ENCODE measurements at regions not wholly inside any gene's neighbourhood (a gene's known extent, or its start where the extent isn't known, plus 50 kb on each side); places are given as distances from the start of the nearest gene placed in this dataset.

DNA sequence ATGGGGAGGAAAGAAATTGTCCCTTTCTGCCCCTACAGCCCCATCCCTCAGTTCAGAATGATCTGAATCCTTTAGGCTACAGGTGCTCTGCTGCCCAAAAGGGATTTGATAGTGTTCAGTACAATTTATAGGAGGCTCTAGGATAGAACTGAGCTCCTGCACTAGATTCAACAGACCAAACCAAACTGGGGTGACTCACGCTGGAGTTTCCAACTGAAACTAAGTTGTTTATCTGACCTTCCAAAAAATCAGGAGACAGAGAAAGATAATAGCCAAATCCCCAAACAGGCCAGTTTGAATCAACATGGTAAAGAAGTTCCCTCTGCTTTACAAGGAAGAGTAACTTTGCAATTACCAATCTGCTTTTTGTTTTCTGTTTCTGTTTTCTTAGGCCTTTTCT, 72.7 kb upstream of the MBOAT2 start:
- H3K4me1 ChIP-seq (ENCODE audit: insufficient read depth, low read length), result no peaks in the 10 kb centered on the region
- H4K20me1 ChIP-seq (ENCODE audit: insufficient read depth, low read length), result no peaks in the 10 kb centered on the region
- no peak for FAIRE-seq
- ChIA-PET CTCF (ENCODE audit: low intra/inter-chr PET ratio, low total read pairs) (no interaction called here), POLR2A (no interaction called here)
- intact Hi-C loops (cut with micrococcal nuclease; ENCODE audit: unreplicated experiment), result no loop called here
- H3K9me3 ChIP-seq (ENCODE audit: low read length), result no peaks in the 10 kb centered on the region
- no peaks in the 10 kb centered on the region for H3K79me2 ChIP-seq (ENCODE audit: insufficient read depth, low read length)
- TF ChIP-seq ZNF768 (CRISPR knock-in tag; IDR thresholded peaks at IDR 0.05) (no peak), HMGXB4 (CRISPR knock-in tag; IDR thresholded peaks at IDR 0.05; ENCODE audit: borderline replicate concordance in 1 of 2, low read depth in 1 of 2) (no peak), SRF (IDR thresholded peaks at IDR 0.05; ENCODE audit: low read depth, low read length) (no peak), NFRKB (IDR thresholded peaks at IDR 0.05) (no peak), EEA1 (CRISPR knock-in tag; IDR thresholded peaks at IDR 0.05; ENCODE audit: borderline replicate concordance) (no peak), KDM6A (CRISPR knock-in tag; IDR thresholded peaks at IDR 0.05; ENCODE audit: low read depth) (no peak), ZNF83 (CRISPR knock-in tag; IDR thresholded peaks at IDR 0.05; ENCODE audit: borderline replicate concordance) (no peak), IKZF1 (IDR thresholded peaks at IDR 0.05) (no peak)
- in situ Hi-C loops (cut with HindIII; ENCODE audit: extremely low pct_ligation_motif_present, low pct_unique_long_range_greater_than_20kb), result no loop called here
- no peak for DNase-seq (ENCODE audit: low spot score)
- ATAC-seq, result no peak
- no peak overlapping the region for H3K27ac ChIP-seq (ENCODE audit: extremely low read length, insufficient read depth, low read length)
- H2AFZ ChIP-seq (ENCODE audit: low read length), result no peak overlapping the region
- no peaks in the 10 kb centered on the region for H3K36me3 ChIP-seq (replicated peaks in 1 of 2; ENCODE audit: control insufficient read depth in 1 of 2, insufficient read depth in 2 of 2, low read length in 2 of 2)
- peaks cover 0 to 6% of the 10 kb centered on the region in 2 experiments; a peak in 1 of 5 replicates for H3K27me3 ChIP-seq (ENCODE audit: control insufficient read depth in 1 of 2, insufficient read depth in 2 of 2, low read length in 2 of 2)
- H3K9ac ChIP-seq (ENCODE audit: insufficient read depth, low read depth, low read length), result no peak overlapping the region
- no TSS peak for BruUV-seq (replicated peaks)
- WGBS (ENCODE audit: low lambda C conversion rate), result 19% methylated on average over 1 of the region's 1 CpG
- H3K4me3 ChIP-seq (replicated peaks in 1 of 3; ENCODE audit: insufficient read depth in 1 of 3, low read depth in 2 of 3, low read length in 3 of 3), result no peak overlapping the region
- H3K4me2 ChIP-seq (ENCODE audit: low read depth, low read length), result no peak overlapping the region

DNA sequence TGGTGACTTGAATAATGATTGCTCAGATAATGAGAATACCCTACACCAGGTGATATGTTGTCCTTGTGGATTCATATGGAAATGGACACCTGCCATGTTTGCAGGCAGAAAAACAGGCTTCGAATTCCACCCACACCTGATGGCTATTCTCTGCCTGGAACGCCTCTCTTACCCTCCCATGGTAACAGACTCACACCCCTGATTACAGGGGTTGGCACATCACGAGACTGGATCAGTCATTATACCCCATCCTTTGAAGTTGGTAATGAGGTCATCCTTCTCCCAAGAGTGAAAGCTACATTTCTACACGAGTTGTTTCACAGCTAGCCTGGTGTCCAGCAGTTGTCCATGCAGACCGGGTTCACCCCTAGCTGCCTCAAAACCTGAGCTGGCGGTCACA, 71.4 kb upstream of the MBOAT2 start:
- Histone ChIP-seq H2AFZ (ENCODE audit: low read length) (no peak overlapping the region), H4K20me1 (ENCODE audit: insufficient read depth, low read length) (no peaks in the 10 kb centered on the region), H3K9ac (ENCODE audit: insufficient read depth, low read depth, low read length) (no peak overlapping the region), H3K4me2 (ENCODE audit: low read depth, low read length) (no peak overlapping the region), H3K27me3 (ENCODE audit: control insufficient read depth in 1 of 2, insufficient read depth in 2 of 2, low read length in 2 of 2) (peaks cover 0 to 6% of the 10 kb centered on the region in 2 experiments; a peak in 1 of 5 replicates), H3K4me1 (ENCODE audit: insufficient read depth, low read length) (no peaks in the 10 kb centered on the region), H3K27ac (ENCODE audit: extremely low read length, insufficient read depth, low read length) (no peak overlapping the region), H3K79me2 (ENCODE audit: insufficient read depth, low read length) (no peaks in the 10 kb centered on the region), H3K4me3 (replicated peaks in 1 of 3; ENCODE audit: insufficient read depth in 1 of 3, low read depth in 2 of 3, low read length in 3 of 3) (no peak overlapping the region), H3K36me3 (replicated peaks in 1 of 2; ENCODE audit: control insufficient read depth in 1 of 2, insufficient read depth in 2 of 2, low read length in 2 of 2) (no peaks in the 10 kb centered on the region), H3K9me3 (ENCODE audit: low read length) (no peaks in the 10 kb centered on the region)
- in situ Hi-C loops (cut with HindIII; ENCODE audit: extremely low pct_ligation_motif_present, low pct_unique_long_range_greater_than_20kb), result no loop called here
- DNase-seq (ENCODE audit: low spot score) (no peak), FAIRE-seq (no peak), ATAC-seq (no peak)
- no TSS peak for BruUV-seq (replicated peaks)
- TF ChIP-seq ATF7 (IDR thresholded peaks at IDR 0.05) (0 out of 2 replicates have a peak, but pooled peaks have one; percentile 41), ATF7 (CRISPR knock-in tag; IDR thresholded peaks at IDR 0.05) (no peak), ZNF414 (CRISPR knock-in tag; IDR thresholded peaks at IDR 0.05) (no peak)
- CTCF ChIA-PET (ENCODE audit: low intra/inter-chr PET ratio, low total read pairs), result no interaction called here
- WGBS (ENCODE audit: low lambda C conversion rate), result 13% methylated on average over 6 of the region's 6 CpGs
- intact Hi-C loops (cut with micrococcal nuclease; ENCODE audit: unreplicated experiment), result no loop called here
- POLR2A ChIA-PET, result no interaction called here

Data from HepG2 (cell line).